Type B pancreatic cell (in vitro differentiated cells): ENCODE measurements at regions not wholly inside any gene's neighbourhood (a gene's known extent, or its start where the extent isn't known, plus 50 kb on each side); places are given as distances from the start of the nearest gene placed in this dataset.
"Not testable (repeated sequence)": the region's sequence is repeated elsewhere in the genome, so short reads cannot be mapped to it uniquely, and the experiment has no call there.

Experiments
- DNase-seq: peaks from one replicate; pipeline ENCODE4 v3.0.0; 2021; ENCODE audit warnings: mixed read lengths; ENCODE audit not compliant: unreplicated experiment; ENCODE audit errors: extremely low spot score
- H3K27ac Mint-ChIP-seq: 2 replicates; pipeline ENCODE4 v1.8.0; 2021; ENCODE audit warnings: mild to moderate bottlenecking, mixed read lengths
- H3K27me3 Mint-ChIP-seq: 2 replicates; pipeline ENCODE4 v1.8.0; 2021; ENCODE audit warnings: mixed read lengths
- H3K36me3 Mint-ChIP-seq: 2 replicates; pipeline ENCODE4 v1.8.0; 2021; ENCODE audit warnings: mixed read lengths
- H3K4me1 Mint-ChIP-seq: one replicate; pipeline ENCODE4 v1.8.0; 2021; ENCODE audit warnings: mixed read lengths; ENCODE audit not compliant: unreplicated experiment
- H3K4me3 Mint-ChIP-seq: 2 replicates; pipeline ENCODE4 v1.8.0; 2021; ENCODE audit warnings: mild to moderate bottlenecking, mixed read lengths
- H3K9me3 Mint-ChIP-seq: 2 replicates; pipeline ENCODE4 v1.8.0; 2021; ENCODE audit warnings: mixed read lengths
- CTCF ChIP-seq: fragments of 200-600 bp; sonication (generic); conservative IDR thresholded peaks from 2 replicates; pipeline ENCODE4 v1.5.0; 2021; ENCODE audit warnings: antibody characterized with exemption, mild to moderate bottlenecking

GRCh38 chr11:29448246-29448877 lies 568.5 kb downstream of the KCNA4 start:
- no peaks in the 10 kb centered on the region for H3K27me3 Mint-ChIP-seq
- peaks cover 11% of the 10 kb centered on the region for H3K4me1 Mint-ChIP-seq
- H3K36me3 Mint-ChIP-seq: no peaks in the 10 kb centered on the region
- no peak overlapping the region for H3K4me3 Mint-ChIP-seq
- TF ChIP-seq CTCF: peak; percentile 88
- no peak overlapping the region for H3K27ac Mint-ChIP-seq
- no peak for DNase-seq
- H3K9me3 Mint-ChIP-seq: no peaks in the 10 kb centered on the region

- no peaks in the 10 kb centered on the region for H3K9me3 Mint-ChIP-seq
- H3K4me1 Mint-ChIP-seq: peaks cover 11% of the 10 kb centered on the region
- no peaks in the 10 kb centered on the region for H3K27me3 Mint-ChIP-seq
- no peak for TF ChIP-seq CTCF
- no peak overlapping the region for H3K4me3 Mint-ChIP-seq
- DNase-seq: no peak
- no peak overlapping the region for H3K27ac Mint-ChIP-seq
- no peaks in the 10 kb centered on the region for H3K36me3 Mint-ChIP-seq
Measured at GRCh38 chr11:29447821-29448220, 569.0 kb downstream of the KCNA4 start.

GRCh38 chr11:29446132-29446531 lies 570.7 kb downstream of the KCNA4 start:
- no peak for TF ChIP-seq CTCF
- H3K27me3 Mint-ChIP-seq: no peaks in the 10 kb centered on the region
- no peak overlapping the region for H3K27ac Mint-ChIP-seq
- no peak overlapping the region for H3K4me3 Mint-ChIP-seq
- no peaks in the 10 kb centered on the region for H3K9me3 Mint-ChIP-seq
- no peak for DNase-seq
- H3K36me3 Mint-ChIP-seq: no peaks in the 10 kb centered on the region
- peaks cover 11% of the 10 kb centered on the region for H3K4me1 Mint-ChIP-seq

GRCh38 chr11:29445191-29445590 lies 571.6 kb downstream of the KCNA4 start:
- H3K27ac Mint-ChIP-seq, DNase-seq, H3K4me3 Mint-ChIP-seq, H3K36me3 Mint-ChIP-seq, H3K9me3 Mint-ChIP-seq, H3K27me3 Mint-ChIP-seq: not testable (repeated sequence)
- peaks cover 11% of the 10 kb centered on the region for H3K4me1 Mint-ChIP-seq

- no peak for DNase-seq
- no peak overlapping the region for H3K4me3 Mint-ChIP-seq
- no peak overlapping the region for H3K27ac Mint-ChIP-seq
- H3K27me3 Mint-ChIP-seq: no peaks in the 10 kb centered on the region
- H3K4me1 Mint-ChIP-seq: no peaks in the 10 kb centered on the region
- no peaks in the 10 kb centered on the region for H3K36me3 Mint-ChIP-seq
- H3K9me3 Mint-ChIP-seq: no peaks in the 10 kb centered on the region
- TF ChIP-seq CTCF: no peak
Measured at GRCh38 chr11:29438815-29439214, 578.0 kb downstream of the KCNA4 start.

- TF ChIP-seq CTCF: no peak
- Mint-ChIP-seq H3K4me3 (no peak overlapping the region), H3K36me3 (no peaks in the 10 kb centered on the region), H3K27ac (no peak overlapping the region), H3K9me3 (no peaks in the 10 kb centered on the region), H3K4me1 (no peaks in the 10 kb centered on the region), H3K27me3 (no peaks in the 10 kb centered on the region)
- no peak for DNase-seq
Measured at GRCh38 chr11:29435421-29435820, 581.4 kb downstream of the KCNA4 start.
